ENCODE measurements at regions not wholly inside any gene's neighbourhood (a gene's known extent, or its start where the extent isn't known, plus 50 kb on each side); places are given as distances from the start of the nearest gene placed in this dataset.

GRCh38 chr18:44396550-44396949 is 284.1 kb upstream of the SETBP1 start:
- TF ChIP-seq CTCF (optimal IDR thresholded peaks at IDR 0.05 in 1 of 3, IDR thresholded peaks at IDR 0.05 in 1 of 3, conservative IDR thresholded peaks at IDR 0.05 in 1 of 3; ENCODE audit: extremely low read depth in 1 of 3, insufficient read depth in 2 of 3, low read length in 3 of 3) (no peak), EZH2 (IDR thresholded peaks at IDR 0.05; ENCODE audit: low read length) (no peak)

All from keratinocyte (primary cell).